ENCODE measurements at regions not wholly inside any gene's neighbourhood (a gene's known extent, or its start where the extent isn't known, plus 50 kb on each side); places are given as distances from the start of the nearest gene placed in this dataset.

GRCh38 chr18:21928925-21929324, 188.3 kb downstream of the MIB1 start:
- Histone ChIP-seq H3K27me3 (no peaks in the 10 kb centered on the region), H3K27ac (no peak overlapping the region), H3K9ac (ENCODE audit: low read depth in 2 of 2, low read length in 2 of 2) (no peak overlapping the region), H3K36me3 (no peaks in the 10 kb centered on the region), H3K4me1 (no peaks in the 10 kb centered on the region), H3K9me3 (no peaks in the 10 kb centered on the region), H3K4me3 (no peak overlapping the region)
- DNase-seq = no peak
- TF ChIP-seq CTCF (IDR thresholded peaks at IDR 0.05) = no peak
- intact Hi-C loops (cut with DNase I) = no loop called here

- no peak overlapping the region for H3K4me3 ChIP-seq
- no peak overlapping the region for H3K9ac ChIP-seq (ENCODE audit: low read depth in 2 of 2, low read length in 2 of 2)
- DNase-seq = no peak
- no peak overlapping the region for H3K27ac ChIP-seq
- intact Hi-C loops (cut with DNase I) = no loop called here
- H3K36me3 ChIP-seq = no peaks in the 10 kb centered on the region
- no peaks in the 10 kb centered on the region for H3K9me3 ChIP-seq
- TF ChIP-seq CTCF (IDR thresholded peaks at IDR 0.05) = no peak
- H3K27me3 ChIP-seq = no peaks in the 10 kb centered on the region
- no peaks in the 10 kb centered on the region for H3K4me1 ChIP-seq
These were observed 189.6 kb downstream of the MIB1 start for GRCh38 chr18:21930177-21930576.

GRCh38 chr18:21933931-21934765, 193.6 kb downstream of the MIB1 start:
- DNase-seq = no peak
- no peak overlapping the region for H3K4me3 ChIP-seq
- intact Hi-C loops (cut with DNase I) = no loop called here
- H3K9me3 ChIP-seq = no peaks in the 10 kb centered on the region
- H3K9ac ChIP-seq (ENCODE audit: low read depth in 2 of 2, low read length in 2 of 2) = no peak overlapping the region
- no peak overlapping the region for H3K27ac ChIP-seq
- H3K36me3 ChIP-seq = no peaks in the 10 kb centered on the region
- H3K27me3 ChIP-seq = no peaks in the 10 kb centered on the region
- no peak for TF ChIP-seq CTCF (IDR thresholded peaks at IDR 0.05)
- no peaks in the 10 kb centered on the region for H3K4me1 ChIP-seq

GRCh38 chr18:21934766-21935015, 194.1 kb downstream of the MIB1 start:
- intact Hi-C loops (cut with DNase I) = no loop called here
- no peak overlapping the region for H3K4me3 ChIP-seq
- no peaks in the 10 kb centered on the region for H3K9me3 ChIP-seq
- no peaks in the 10 kb centered on the region for H3K36me3 ChIP-seq
- no peak for TF ChIP-seq CTCF (IDR thresholded peaks at IDR 0.05)
- H3K27me3 ChIP-seq = no peaks in the 10 kb centered on the region
- no peaks in the 10 kb centered on the region for H3K4me1 ChIP-seq
- H3K27ac ChIP-seq = no peak overlapping the region
- no peak overlapping the region for H3K9ac ChIP-seq (ENCODE audit: low read depth in 2 of 2, low read length in 2 of 2)
- no peak for DNase-seq

- H3K9me3 ChIP-seq = no peaks in the 10 kb centered on the region
- H3K9ac ChIP-seq (ENCODE audit: low read depth in 2 of 2, low read length in 2 of 2) = no peak overlapping the region
- intact Hi-C loops (cut with DNase I) = no loop called here
- no peaks in the 10 kb centered on the region for H3K4me1 ChIP-seq
- H3K27ac ChIP-seq = no peak overlapping the region
- DNase-seq = no peak
- H3K4me3 ChIP-seq = no peak overlapping the region
- H3K27me3 ChIP-seq = no peaks in the 10 kb centered on the region
- TF ChIP-seq CTCF (IDR thresholded peaks at IDR 0.05) = no peak
- H3K36me3 ChIP-seq = no peaks in the 10 kb centered on the region
These were observed 202.9 kb downstream of the MIB1 start for GRCh38 chr18:21943456-21943855.

Measured in colonic mucosa (tissue), 4 donors.